ENCODE measurements at regions not wholly inside any gene's neighbourhood (a gene's known extent, or its start where the extent isn't known, plus 50 kb on each side); places are given as distances from the start of the nearest gene placed in this dataset.
A peak's percentile ranks its signal among the peaks of the same experiment; 100 is the strongest.

GRCh38 chr6:109237077-109237985, 142.0 kb downstream of the CEP57L1 start:
- Histone ChIP-seq H3K9me3 (replicated peaks; ENCODE audit: control insufficient read depth, insufficient read depth, low read length) (no peaks in the 10 kb centered on the region), H3K27me3 (ENCODE audit: control insufficient read depth in 2 of 2, insufficient read depth in 2 of 2, low read length in 2 of 2) (no peaks in the 10 kb centered on the region), H4K20me1 (replicated peaks; ENCODE audit: control insufficient read depth, extremely low read depth, insufficient read depth, low read length) (no peaks in the 10 kb centered on the region), H3K4me2 (ENCODE audit: insufficient read depth, low read length) (peak overlapping the region; percentile 49), H3K9me1 (replicated peaks; ENCODE audit: control insufficient read depth, extremely low read depth, insufficient read depth, low read length) (no peaks in the 10 kb centered on the region), H3K27ac (ENCODE audit: insufficient read depth, low read depth, low read length) (peak overlapping the region; percentile 52), H3K4me3 (replicated peaks in 1 of 3; ENCODE audit: insufficient read depth in 1 of 3, low read depth in 1 of 3, low read length in 3 of 3) (no peak overlapping the region), H3K79me2 (ENCODE audit: control insufficient read depth, insufficient read depth, low read length) (no peaks in the 10 kb centered on the region), H2AFZ (ENCODE audit: low read depth, low read length) (peak overlapping the region; percentile 65), H3K9ac (replicated peaks; ENCODE audit: extremely low read depth, insufficient read depth, low read length) (no peak overlapping the region), H3K36me3 (ENCODE audit: control insufficient read depth in 2 of 2, extremely low read depth in 1 of 2, insufficient read depth in 2 of 2, low read length in 2 of 2) (no peaks in the 10 kb centered on the region), H3K4me1 (ENCODE audit: control insufficient read depth, extremely low read depth, insufficient read depth, low read length) (peaks cover 9% of the 10 kb centered on the region)
- intact Hi-C loops (cut with micrococcal nuclease) (loop anchor here (1.0 kb wide), 1 partner anchor 145 kb away; the partner anchor contains the start of gene CD164), dilution Hi-C loops (cut with MboI; ENCODE audit: extremely low pct_ligation_motif_present, low sequenced_read_pairs) (no loop called here)
- TF ChIP-seq GATA2 (IDR thresholded peaks at IDR 0.05; ENCODE audit: insufficient read depth, insufficient read length, low read depth, low read length) (peak; percentile 71), FOS (IDR thresholded peaks at IDR 0.05; ENCODE audit: borderline replicate concordance, insufficient read depth, low read length) (peak; percentile 35), EZH2 (IDR thresholded peaks at IDR 0.05; ENCODE audit: borderline replicate concordance, low read depth, low read length, severe bottlenecking) (no peak), POLR2A (IDR thresholded peaks at IDR 0.05; ENCODE audit: low read depth, low read length) (no peak)
- BruUV-seq (replicated peaks): TSS peak; percentile 73
- CTCF ChIA-PET: no interaction called here
- FAIRE-seq: no peak
- peak; percentile 7 for DNase-seq (ENCODE audit: low read depth, low spot score)
- POLR2A ChIA-PET: no interaction called here

GRCh38 chr6:109236115-109237076, 141.1 kb downstream of the CEP57L1 start:
- Histone ChIP-seq H3K36me3 (ENCODE audit: control insufficient read depth in 2 of 2, extremely low read depth in 1 of 2, insufficient read depth in 2 of 2, low read length in 2 of 2) (no peaks in the 10 kb centered on the region), H3K27me3 (ENCODE audit: control insufficient read depth in 2 of 2, insufficient read depth in 2 of 2, low read length in 2 of 2) (no peaks in the 10 kb centered on the region), H3K79me2 (ENCODE audit: control insufficient read depth, insufficient read depth, low read length) (no peaks in the 10 kb centered on the region), H3K4me3 (replicated peaks in 1 of 3; ENCODE audit: insufficient read depth in 1 of 3, low read depth in 1 of 3, low read length in 3 of 3) (no peak overlapping the region), H3K9ac (replicated peaks; ENCODE audit: extremely low read depth, insufficient read depth, low read length) (no peak overlapping the region), H3K9me3 (replicated peaks; ENCODE audit: control insufficient read depth, insufficient read depth, low read length) (no peaks in the 10 kb centered on the region), H3K9me1 (replicated peaks; ENCODE audit: control insufficient read depth, extremely low read depth, insufficient read depth, low read length) (no peaks in the 10 kb centered on the region), H3K27ac (ENCODE audit: insufficient read depth, low read depth, low read length) (no peak overlapping the region), H2AFZ (ENCODE audit: low read depth, low read length) (no peak overlapping the region), H3K4me2 (ENCODE audit: insufficient read depth, low read length) (no peak overlapping the region), H4K20me1 (replicated peaks; ENCODE audit: control insufficient read depth, extremely low read depth, insufficient read depth, low read length) (no peaks in the 10 kb centered on the region), H3K4me1 (ENCODE audit: control insufficient read depth, extremely low read depth, insufficient read depth, low read length) (peaks cover 9% of the 10 kb centered on the region)
- dilution Hi-C loops (cut with MboI; ENCODE audit: extremely low pct_ligation_motif_present, low sequenced_read_pairs): no loop called here
- CTCF ChIA-PET: no interaction called here
- no peak for TF ChIP-seq GATA2 (IDR thresholded peaks at IDR 0.05; ENCODE audit: insufficient read depth, insufficient read length, low read depth, low read length)
- no peak for TF ChIP-seq MAX (IDR thresholded peaks at IDR 0.05; ENCODE audit: insufficient read depth, insufficient read length)
- no peak for TF ChIP-seq POLR2AphosphoS5 (IDR thresholded peaks at IDR 0.05; ENCODE audit: insufficient read depth, low read depth, low read length)
- no peak for TF ChIP-seq POLR2A (IDR thresholded peaks at IDR 0.05; ENCODE audit: low read depth, low read length)
- no peak for TF ChIP-seq MYC (IDR thresholded peaks at IDR 0.05; ENCODE audit: low read depth, low read length)
- TF ChIP-seq FOS (IDR thresholded peaks at IDR 0.05; ENCODE audit: borderline replicate concordance, insufficient read depth, low read length): no peak
- no peak for TF ChIP-seq EZH2 (IDR thresholded peaks at IDR 0.05; ENCODE audit: borderline replicate concordance, low read depth, low read length, severe bottlenecking)
- no peak for TF ChIP-seq CTCF (IDR thresholded peaks at IDR 0.05; ENCODE audit: extremely low read depth in 1 of 2, insufficient read depth in 1 of 2, low read depth in 1 of 2, low read length in 2 of 2)
- no peak for TF ChIP-seq JUN (IDR thresholded peaks at IDR 0.05; ENCODE audit: borderline replicate concordance, insufficient read depth, insufficient read length, low read depth)
- DNase-seq (ENCODE audit: low read depth, low spot score) (no peak), FAIRE-seq (no peak)
- no TSS peak for BruUV-seq (replicated peaks)
- intact Hi-C loops (cut with micrococcal nuclease): loop anchor here (1.0 kb wide), 1 partner anchor 146 kb away; the partner anchor contains the start of gene CD164
- POLR2A ChIA-PET: no interaction called here
